Neural cell (in vitro differentiated cells): ENCODE measurements at regions not wholly inside any gene's neighbourhood (a gene's known extent, or its start where the extent isn't known, plus 50 kb on each side); places are given as distances from the start of the nearest gene placed in this dataset.

ENCODE experiments used
- EP300 ChIP-seq: fragments of 450-650 bp; conservative IDR thresholded peaks from 2 replicates; pipeline ENCODE4 v1.6.1; 2014; ENCODE audit warnings: antibody characterized with exemption, mild to moderate bottlenecking, moderate library complexity; ENCODE audit not compliant: poor library complexity, severe bottlenecking
- EZH2 ChIP-seq: fragments of 200-600, 300-800 bp; shearing (Covaris generic), sonication (generic); IDR thresholded peaks from 2 replicates; pipeline ENCODE4 v1.6.1; 2014; ENCODE audit warnings: antibody characterized with exemption, low read length, borderline replicate concordance, mild to moderate bottlenecking; ENCODE audit not compliant: insufficient read depth, poor library complexity, severe bottlenecking
- POLR2AphosphoS5 ChIP-seq: IDR thresholded peaks from 2 replicates; pipeline ENCODE4 v1.6.1; 2012
- RAD21 ChIP-seq: fragments of 450-650 bp; conservative IDR thresholded peaks from 2 replicates; pipeline ENCODE4 v1.6.1; 2014; ENCODE audit warnings: antibody characterized with exemption, mild to moderate bottlenecking, moderate library complexity
- SMC3 ChIP-seq: fragments of 450-650 bp; conservative IDR thresholded peaks from 2 replicates; pipeline ENCODE4 v1.6.1; 2014; ENCODE audit warnings: antibody characterized with exemption, mild to moderate bottlenecking, moderate library complexity; ENCODE audit not compliant: poor library complexity
- TAF1 ChIP-seq: IDR thresholded peaks from 2 replicates; pipeline ENCODE4 v1.6.1; 2012; ENCODE audit warnings: low read depth
- TF ChIP-seq, protein P1 (sequence below): fragments of 450-650 bp; IDR thresholded peaks from 2 replicates; pipeline ENCODE4 v1.5.1; 2014; ENCODE audit warnings: antibody characterized with exemption, mild to moderate bottlenecking, moderate library complexity; ENCODE audit not compliant: poor library complexity, severe bottlenecking
- TF ChIP-seq, protein P2 (sequence below): IDR thresholded peaks from 2 replicates; pipeline ENCODE4 v1.6.1; 2012; ENCODE audit warnings: borderline replicate concordance

DNA sequence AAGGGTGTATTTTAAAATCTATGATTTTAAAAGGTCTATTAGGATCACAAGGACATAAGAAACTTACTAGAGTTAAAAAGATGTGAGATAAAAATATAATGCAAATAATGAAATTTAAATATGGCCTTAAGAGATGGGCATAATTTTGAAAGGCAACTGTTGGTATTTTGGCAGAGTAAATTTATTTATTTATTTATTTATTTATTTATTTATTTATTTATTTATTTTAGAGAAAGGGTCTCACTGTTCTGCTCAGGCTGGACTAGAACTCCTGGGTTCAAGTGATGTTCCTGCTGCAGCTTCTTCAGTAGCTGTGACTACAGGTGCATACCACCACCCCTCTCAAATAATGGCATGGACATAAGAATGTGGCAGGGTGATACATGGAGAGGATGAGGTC is 932.1 kb upstream of the LCORL start:
- TF ChIP-seq, protein P1, sequence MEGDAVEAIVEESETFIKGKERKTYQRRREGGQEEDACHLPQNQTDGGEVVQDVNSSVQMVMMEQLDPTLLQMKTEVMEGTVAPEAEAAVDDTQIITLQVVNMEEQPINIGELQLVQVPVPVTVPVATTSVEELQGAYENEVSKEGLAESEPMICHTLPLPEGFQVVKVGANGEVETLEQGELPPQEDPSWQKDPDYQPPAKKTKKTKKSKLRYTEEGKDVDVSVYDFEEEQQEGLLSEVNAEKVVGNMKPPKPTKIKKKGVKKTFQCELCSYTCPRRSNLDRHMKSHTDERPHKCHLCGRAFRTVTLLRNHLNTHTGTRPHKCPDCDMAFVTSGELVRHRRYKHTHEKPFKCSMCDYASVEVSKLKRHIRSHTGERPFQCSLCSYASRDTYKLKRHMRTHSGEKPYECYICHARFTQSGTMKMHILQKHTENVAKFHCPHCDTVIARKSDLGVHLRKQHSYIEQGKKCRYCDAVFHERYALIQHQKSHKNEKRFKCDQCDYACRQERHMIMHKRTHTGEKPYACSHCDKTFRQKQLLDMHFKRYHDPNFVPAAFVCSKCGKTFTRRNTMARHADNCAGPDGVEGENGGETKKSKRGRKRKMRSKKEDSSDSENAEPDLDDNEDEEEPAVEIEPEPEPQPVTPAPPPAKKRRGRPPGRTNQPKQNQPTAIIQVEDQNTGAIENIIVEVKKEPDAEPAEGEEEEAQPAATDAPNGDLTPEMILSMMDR: no peak
- TF ChIP-seq SMC3: no peak
- no peak for TF ChIP-seq EZH2
- TF ChIP-seq POLR2AphosphoS5: no peak
- TF ChIP-seq EP300: no peak
- TF ChIP-seq, protein P2, sequence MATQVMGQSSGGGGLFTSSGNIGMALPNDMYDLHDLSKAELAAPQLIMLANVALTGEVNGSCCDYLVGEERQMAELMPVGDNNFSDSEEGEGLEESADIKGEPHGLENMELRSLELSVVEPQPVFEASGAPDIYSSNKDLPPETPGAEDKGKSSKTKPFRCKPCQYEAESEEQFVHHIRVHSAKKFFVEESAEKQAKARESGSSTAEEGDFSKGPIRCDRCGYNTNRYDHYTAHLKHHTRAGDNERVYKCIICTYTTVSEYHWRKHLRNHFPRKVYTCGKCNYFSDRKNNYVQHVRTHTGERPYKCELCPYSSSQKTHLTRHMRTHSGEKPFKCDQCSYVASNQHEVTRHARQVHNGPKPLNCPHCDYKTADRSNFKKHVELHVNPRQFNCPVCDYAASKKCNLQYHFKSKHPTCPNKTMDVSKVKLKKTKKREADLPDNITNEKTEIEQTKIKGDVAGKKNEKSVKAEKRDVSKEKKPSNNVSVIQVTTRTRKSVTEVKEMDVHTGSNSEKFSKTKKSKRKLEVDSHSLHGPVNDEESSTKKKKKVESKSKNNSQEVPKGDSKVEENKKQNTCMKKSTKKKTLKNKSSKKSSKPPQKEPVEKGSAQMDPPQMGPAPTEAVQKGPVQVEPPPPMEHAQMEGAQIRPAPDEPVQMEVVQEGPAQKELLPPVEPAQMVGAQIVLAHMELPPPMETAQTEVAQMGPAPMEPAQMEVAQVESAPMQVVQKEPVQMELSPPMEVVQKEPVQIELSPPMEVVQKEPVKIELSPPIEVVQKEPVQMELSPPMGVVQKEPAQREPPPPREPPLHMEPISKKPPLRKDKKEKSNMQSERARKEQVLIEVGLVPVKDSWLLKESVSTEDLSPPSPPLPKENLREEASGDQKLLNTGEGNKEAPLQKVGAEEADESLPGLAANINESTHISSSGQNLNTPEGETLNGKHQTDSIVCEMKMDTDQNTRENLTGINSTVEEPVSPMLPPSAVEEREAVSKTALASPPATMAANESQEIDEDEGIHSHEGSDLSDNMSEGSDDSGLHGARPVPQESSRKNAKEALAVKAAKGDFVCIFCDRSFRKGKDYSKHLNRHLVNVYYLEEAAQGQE: no peak
- no peak for TF ChIP-seq RAD21
- no peak for TF ChIP-seq TAF1
